HCT116 (cell line): ENCODE measurements at regions not wholly inside any gene's neighbourhood (a gene's known extent, or its start where the extent isn't known, plus 50 kb on each side); places are given as distances from the start of the nearest gene placed in this dataset.

Experiments
- ATAC-seq: fragments of 200-7000 bp; cut with Tn5 transposase; 2 replicates; pipeline ENCODE4 v1.9.1; 2020; ENCODE audit warnings: mild to moderate bottlenecking, moderate library complexity
- BruUV-seq: library from RNA; stranded (reverse); fragments of 400-500 nt; replicated peaks from 2 replicates; lab custom pipeline; 2021; lab: Mats Ljungman, UMichigan
- CTCF ChIA-PET: fragments of 300-600 bp; sonication (Branson Sonifier 250); formaldehyde crosslinking; loops from one replicate; lab custom pipeline; 2021; ENCODE audit warnings: antibody characterized with exemption; lab: Charles Lee
- POLR2A ChIA-PET: fragments of 300-600, 350-600 bp; sonication (Branson Sonifier 250); formaldehyde crosslinking; loops from one replicate; lab custom pipeline; 2021; ENCODE audit warnings: antibody characterized with exemption; lab: Charles Lee
- RAD21 ChIA-PET, 2 experiments: fragments of 300-600 bp; sonication (Branson Sonifier 250); formaldehyde crosslinking; loops; one replicate each; lab custom pipeline; 2023; ENCODE audit warnings: low total read pairs in 2 of 2; ENCODE audit not compliant: uncharacterized antibody in 2 of 2, unreplicated experiment in 2 of 2, low non-redundant PET in 1 of 2; lab: Charles Lee
- DNase-seq: peaks from one replicate; pipeline ENCODE4 v3.0.0-alpha.2; 2010; ENCODE audit warnings: low read depth, low spot score
- H2AFZ ChIP-seq: fragments of 200-600 bp; shearing (Covaris generic), sonication (generic); 2 replicates; pipeline ENCODE4 v1.6.1; 2017; ENCODE audit warnings: low read depth, mixed run types, mixed read lengths, antibody characterized with exemption, low read length; ENCODE audit not compliant: poor library complexity, severe bottlenecking
- H3K27ac ChIP-seq: 2 replicates; pipeline ENCODE4 v1.5.1; 2012; ENCODE audit warnings: low read depth, low read length
- H3K27me3 ChIP-seq: fragments of 200-600 bp; sonication (generic); 2 replicates; pipeline ENCODE4 v1.6.1; 2016; ENCODE audit warnings: mixed run types, low read length, mixed read lengths; ENCODE audit not compliant: insufficient read depth
- H3K36me3 ChIP-seq, 2 experiments: fragments of 200-500 bp in 1 of 2; fragments of 200-600 bp in 1 of 2; sonication (Bioruptor generic) in 1 of 2; sonication (generic) in 1 of 2; 2 replicates each; pipeline versions ENCODE4 v1.5.1 to v1.6.1; 2014 to 2016; ENCODE audit warnings: low read length in 2 of 2, inconsistent platforms in 1 of 2, mixed read lengths in 1 of 2, mixed run types in 1 of 2; ENCODE audit not compliant: insufficient read depth in 2 of 2, control insufficient read depth in 1 of 2
- H3K4me1 ChIP-seq, 2 experiments: fragments of 200-600 bp in 1 of 2; sonication (generic) in 1 of 2; 2 replicates each; pipeline versions ENCODE4 v1.5.1 to v1.6.1; 2012 to 2017; ENCODE audit warnings: low read length in 2 of 2, inconsistent platforms in 1 of 2, mild to moderate bottlenecking in 1 of 2, mixed read lengths in 1 of 2, mixed run types in 1 of 2, moderate library complexity in 1 of 2; ENCODE audit not compliant: insufficient read depth in 2 of 2, control insufficient read depth in 1 of 2
- H3K4me2 ChIP-seq: fragments of 200-600 bp; sonication (generic); 2 replicates; pipeline ENCODE4 v1.6.1; 2017; ENCODE audit warnings: mixed run types, low read length, mixed read lengths
- H3K4me3 ChIP-seq, 2 experiments: fragments of 200-600 bp in 1 of 2; sonication (generic) in 1 of 2; replicated peaks in 1 of 2; 2 replicates each; pipeline ENCODE4 v1.5.1; 2011 to 2016; ENCODE audit warnings: low read length in 2 of 2, control low read depth in 1 of 2, low read depth in 1 of 2, mild to moderate bottlenecking in 1 of 2, mixed read lengths in 1 of 2, mixed run types in 1 of 2
- H3K79me2 ChIP-seq: fragments of 200-600 bp; sonication (generic); 2 replicates; pipeline ENCODE4 v1.6.1; 2017; ENCODE audit warnings: mild to moderate bottlenecking, mixed run types, low read length, moderate library complexity, mixed read lengths; ENCODE audit not compliant: insufficient read depth
- H3K9ac ChIP-seq: fragments of 200-600 bp; sonication (generic); 2 replicates; pipeline ENCODE4 v1.6.1; 2016; ENCODE audit warnings: low read length, mixed read lengths
- H3K9me2 ChIP-seq: fragments of 200-600 bp; sonication (generic), shearing (Covaris generic); 2 replicates; pipeline ENCODE4 v1.6.1; 2017; ENCODE audit warnings: mixed run types, mild to moderate bottlenecking, moderate library complexity; ENCODE audit not compliant: insufficient read depth
- H3K9me3 ChIP-seq, 2 experiments: fragments of 200-500 bp in 1 of 2; fragments of 200-600 bp in 1 of 2; sonication (Bioruptor generic) in 1 of 2; sonication (generic) in 1 of 2; 2 replicates each; pipeline ENCODE4 v1.6.1; 2014 to 2017; ENCODE audit warnings: low read length in 2 of 2, mixed read lengths in 2 of 2, inconsistent platforms in 1 of 2, low read depth in 1 of 2, mild to moderate bottlenecking in 1 of 2, mixed run types in 1 of 2, moderate library complexity in 1 of 2; ENCODE audit not compliant: control insufficient read depth in 1 of 2, insufficient read depth in 1 of 2
- H4K20me1 ChIP-seq: fragments of 200-600 bp; sonication (generic), shearing (Covaris generic); 2 replicates; pipeline ENCODE4 v1.6.1; 2017; ENCODE audit warnings: mixed run types, mild to moderate bottlenecking, moderate library complexity; ENCODE audit not compliant: insufficient read depth
- CEBPB ChIP-seq: IDR thresholded peaks from 2 replicates; pipeline ENCODE4 v1.6.1; 2012; ENCODE audit warnings: low read depth
- CTCF ChIP-seq, 3 experiments: fragments of 200-600 bp in 1 of 3; sonication (generic) in 1 of 3; IDR thresholded peaks in 2 of 3; conservative IDR thresholded peaks in 1 of 3; 2 replicates each; pipeline ENCODE4 v1.5.1; 2012 to 2017; ENCODE audit warnings: low read depth in 2 of 3, low read length in 2 of 3, antibody characterized with exemption in 1 of 3, borderline replicate concordance in 1 of 3, control low read depth in 1 of 3, mild to moderate bottlenecking in 1 of 3, mixed read lengths in 1 of 3, mixed run types in 1 of 3, moderate library complexity in 1 of 3; ENCODE audit not compliant: insufficient read depth in 1 of 3
- ELF1 ChIP-seq: IDR thresholded peaks from 2 replicates; pipeline ENCODE4 v1.6.1; 2012; ENCODE audit warnings: low read depth, borderline replicate concordance
- EZH2 ChIP-seq: fragments of 200-600 bp; sonication (generic); IDR thresholded peaks from 2 replicates; pipeline ENCODE4 v1.6.1; 2017; ENCODE audit warnings: antibody characterized with exemption, mixed run types
- FOSL1 ChIP-seq: IDR thresholded peaks from 2 replicates; pipeline ENCODE4 v1.6.1; 2012; ENCODE audit warnings: low read depth
- MAX ChIP-seq: IDR thresholded peaks from 2 replicates; pipeline ENCODE4 v1.6.1; 2012
- RAD21 ChIP-seq: IDR thresholded peaks from 2 replicates; pipeline ENCODE4 v1.6.1; 2012; ENCODE audit warnings: low read depth, mild to moderate bottlenecking
- SIN3A ChIP-seq: IDR thresholded peaks from 2 replicates; pipeline ENCODE4 v1.6.1; 2012; ENCODE audit warnings: low read depth
- TCF7L2 ChIP-seq: IDR thresholded peaks from 2 replicates; pipeline ENCODE4 v1.7.0; 2011; ENCODE audit warnings: borderline replicate concordance, inconsistent platforms; ENCODE audit not compliant: insufficient read depth, insufficient read length; ENCODE audit errors: extremely low read depth
- YY1 ChIP-seq: IDR thresholded peaks from 2 replicates; pipeline ENCODE4 v1.6.1; 2011; ENCODE audit warnings: low read length, low read depth, moderate library complexity, mild to moderate bottlenecking; ENCODE audit not compliant: insufficient replicate concordance; ENCODE audit errors: extremely low read depth
- ZNF274 ChIP-seq: fragments of 200-500 bp; sonication (Bioruptor generic); IDR thresholded peaks from 2 replicates; pipeline ENCODE4 v1.6.1; 2014; ENCODE audit warnings: mild to moderate bottlenecking, low read depth, low read length, inconsistent platforms
- intact Hi-C: fragments of 100-400 bp; cut with micrococcal nuclease; formaldehyde crosslinking; loops from 2 replicates; pipeline ENCODE4 v1.10.0; 2022
- TF ChIP-seq, protein P1 (sequence below): IDR thresholded peaks from 2 replicates; pipeline ENCODE4 v1.6.1; 2011; ENCODE audit warnings: mild to moderate bottlenecking, low read length, moderate library complexity; ENCODE audit not compliant: insufficient replicate concordance; ENCODE audit errors: extremely low read depth

DNA sequence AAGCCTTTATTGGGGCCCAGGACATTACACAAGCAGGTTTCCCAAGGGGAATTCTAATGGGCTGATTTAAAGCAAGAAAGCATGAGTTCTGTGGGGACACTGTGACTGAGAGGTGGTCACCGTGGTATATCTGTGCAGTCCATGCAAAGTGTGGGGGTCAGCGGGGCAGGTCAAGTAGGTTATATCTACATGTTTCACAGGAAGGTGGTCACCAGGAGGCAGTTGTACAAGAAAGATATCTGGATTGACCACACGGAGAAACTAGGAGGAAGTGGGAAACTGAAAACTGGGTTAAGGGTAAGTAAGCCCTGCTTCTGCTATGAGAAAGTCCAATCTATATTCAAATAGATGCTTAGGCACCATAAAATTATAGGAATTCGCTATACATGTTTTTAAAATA lies 77.8 kb upstream of the CNOT2 start:
- ChIA-PET POLR2A (no interaction called here), RAD21 (no interaction called here), CTCF (no interaction called here)
- no peaks in the 10 kb centered on the region for H3K79me2 ChIP-seq
- no peak for TF ChIP-seq SIN3A
- TF ChIP-seq MAX: no peak
- no peak for TF ChIP-seq EZH2
- TF ChIP-seq RAD21: no peak
- no peak for TF ChIP-seq FOSL1
- no peak for TF ChIP-seq ZNF274
- TF ChIP-seq YY1: no peak
- TF ChIP-seq, protein P1, sequence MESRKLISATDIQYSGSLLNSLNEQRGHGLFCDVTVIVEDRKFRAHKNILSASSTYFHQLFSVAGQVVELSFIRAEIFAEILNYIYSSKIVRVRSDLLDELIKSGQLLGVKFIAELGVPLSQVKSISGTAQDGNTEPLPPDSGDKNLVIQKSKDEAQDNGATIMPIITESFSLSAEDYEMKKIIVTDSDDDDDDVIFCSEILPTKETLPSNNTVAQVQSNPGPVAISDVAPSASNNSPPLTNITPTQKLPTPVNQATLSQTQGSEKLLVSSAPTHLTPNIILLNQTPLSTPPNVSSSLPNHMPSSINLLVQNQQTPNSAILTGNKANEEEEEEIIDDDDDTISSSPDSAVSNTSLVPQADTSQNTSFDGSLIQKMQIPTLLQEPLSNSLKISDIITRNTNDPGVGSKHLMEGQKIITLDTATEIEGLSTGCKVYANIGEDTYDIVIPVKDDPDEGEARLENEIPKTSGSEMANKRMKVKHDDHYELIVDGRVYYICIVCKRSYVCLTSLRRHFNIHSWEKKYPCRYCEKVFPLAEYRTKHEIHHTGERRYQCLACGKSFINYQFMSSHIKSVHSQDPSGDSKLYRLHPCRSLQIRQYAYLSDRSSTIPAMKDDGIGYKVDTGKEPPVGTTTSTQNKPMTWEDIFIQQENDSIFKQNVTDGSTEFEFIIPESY: no peak
- TF ChIP-seq ELF1: no peak
- TF ChIP-seq CEBPB: no peak
- TF ChIP-seq TCF7L2: no peak
- TF ChIP-seq CTCF (IDR thresholded peaks at IDR 0.05 in 2 of 3, conservative IDR thresholded peaks at IDR 0.05 in 1 of 3; ENCODE audit: borderline replicate concordance in 1 of 3, insufficient read depth in 1 of 3, low read depth in 2 of 3, low read length in 2 of 3): no peak
- H3K9me2 ChIP-seq: no peaks in the 10 kb centered on the region
- no peaks in the 10 kb centered on the region for H3K27me3 ChIP-seq
- no peaks in the 10 kb centered on the region for H3K4me1 ChIP-seq
- DNase-seq: no peak
- no peak for ATAC-seq
- no peak overlapping the region for H3K27ac ChIP-seq
- no peaks in the 10 kb centered on the region for H4K20me1 ChIP-seq
- no peaks in the 10 kb centered on the region for H3K36me3 ChIP-seq
- intact Hi-C loops: no loop called here
- H2AFZ ChIP-seq: no peak overlapping the region
- no peak overlapping the region for H3K4me2 ChIP-seq
- no peak overlapping the region for H3K4me3 ChIP-seq
- no peak overlapping the region for H3K9ac ChIP-seq
- H3K9me3 ChIP-seq: no peaks in the 10 kb centered on the region
- BruUV-seq: no TSS peak
